GM12891 (cell line): ENCODE measurements at regions not wholly inside any gene's neighbourhood (a gene's known extent, or its start where the extent isn't known, plus 50 kb on each side); places are given as distances from the start of the nearest gene placed in this dataset.
A peak's percentile ranks its signal among the peaks of the same experiment; 100 is the strongest.

Experiments used
- DNase-seq: peaks from one replicate; pipeline ENCODE4 v3.0.0; 2011; ENCODE audit warnings: low spot score; ENCODE audit not compliant: insufficient read length
- FAIRE-seq: peaks from 2 replicates; lab custom pipeline; 2011; peaks lifted over from hg19 to GRCh38; lab: Jason Lieb, UNC
- PAX5 ChIP-seq: IDR thresholded peaks from 2 replicates; pipeline ENCODE4 v1.6.1; 2011; ENCODE audit warnings: low read length, moderate library complexity, mild to moderate bottlenecking; ENCODE audit not compliant: insufficient read depth, severe bottlenecking
- POLR2A ChIP-seq: IDR thresholded peaks from 2 replicates; pipeline ENCODE4 v1.6.1; 2011; ENCODE audit warnings: low read depth, low read length, control low read depth
- POLR2AphosphoS5 ChIP-seq: IDR thresholded peaks from 2 replicates; pipeline ENCODE4 v1.6.1; 2011; ENCODE audit warnings: low read depth, low read length, control low read depth
- POU2F2 ChIP-seq: IDR thresholded peaks from 2 replicates; pipeline ENCODE4 v1.6.1; 2011; ENCODE audit warnings: low read depth, mild to moderate bottlenecking, control low read depth, low read length, moderate library complexity
- SPI1 ChIP-seq: IDR thresholded peaks from 2 replicates; pipeline ENCODE4 v1.6.1; 2011; ENCODE audit warnings: low read depth, low read length, control low read depth
- TAF1 ChIP-seq: IDR thresholded peaks from 2 replicates; pipeline ENCODE4 v1.6.1; 2011; ENCODE audit warnings: low read depth, low read length, control low read depth

DNA sequence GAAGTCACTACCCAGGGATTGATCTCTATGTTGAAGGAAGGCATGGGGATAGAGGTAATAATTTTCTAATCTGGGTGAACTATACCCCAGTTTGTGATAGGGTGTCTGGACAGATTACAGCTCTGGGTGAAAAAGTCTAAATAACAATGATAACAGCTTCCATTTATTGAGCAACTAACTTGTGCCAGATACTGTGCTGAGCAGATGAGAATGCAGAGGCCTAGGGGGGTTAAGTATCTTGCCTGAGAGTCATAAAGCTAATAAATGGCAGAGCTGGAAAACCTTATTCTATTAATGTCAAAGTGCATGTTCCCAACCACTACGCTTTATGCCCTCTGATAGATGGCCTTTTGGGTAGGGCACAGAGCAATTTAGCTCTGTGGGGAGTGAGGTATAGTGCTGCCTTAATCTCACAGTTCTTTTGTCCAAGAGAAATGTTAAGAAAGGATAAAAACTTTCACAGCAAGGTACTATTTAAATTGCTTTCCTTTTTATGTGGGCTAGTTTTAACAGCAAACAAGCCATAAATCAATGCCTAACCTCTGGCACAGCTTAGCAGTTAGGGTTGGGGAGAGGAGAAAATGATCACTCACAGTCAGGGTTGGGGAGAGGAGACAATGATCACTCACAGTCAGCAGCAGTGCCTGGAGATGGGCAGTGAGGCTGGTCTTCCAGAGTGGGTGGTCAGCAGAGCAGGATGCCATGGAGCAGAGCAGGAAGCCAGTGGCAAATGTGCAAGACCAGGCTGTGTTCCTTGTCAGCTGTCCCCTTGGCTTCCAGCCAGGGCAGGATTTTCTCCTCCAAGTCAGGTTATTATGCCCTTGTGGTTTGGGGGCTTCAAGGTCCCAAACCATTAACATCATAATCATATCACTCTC, 187.0 kb downstream of the CARTPT start:
- TF ChIP-seq PAX5 (no peak), POU2F2 (no peak), SPI1 (no peak), TAF1 (no peak), POLR2A (no peak), POLR2AphosphoS5 (no peak)
- no peak for DNase-seq
- no peak for FAIRE-seq

DNA sequence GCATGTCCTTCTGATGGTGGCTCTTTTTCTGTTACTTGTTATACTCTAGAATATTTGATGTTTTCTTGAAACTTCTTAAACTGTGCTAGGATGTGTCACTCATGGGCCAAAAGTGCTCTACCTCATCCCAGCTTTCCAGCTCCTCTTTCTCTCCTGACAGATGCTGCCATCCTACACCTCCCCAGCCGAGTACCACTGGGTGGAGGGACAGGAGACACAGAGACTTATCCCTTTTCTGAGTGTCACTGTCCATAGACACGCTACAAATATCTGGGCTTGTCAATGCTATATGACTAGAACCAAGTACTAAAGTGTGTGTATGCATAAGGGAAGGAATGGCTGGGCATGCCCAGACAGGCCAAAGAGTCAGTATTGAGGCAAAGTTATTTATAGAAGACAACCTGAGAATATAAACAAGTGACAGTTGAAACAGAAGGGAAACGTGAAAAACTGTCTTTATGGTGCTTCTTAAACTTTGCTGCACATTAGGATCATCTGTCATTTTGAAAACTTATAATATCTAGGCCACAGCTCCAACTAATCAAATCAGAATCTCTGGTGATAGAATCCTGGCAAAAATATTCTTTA, 188.0 kb downstream of the CARTPT start:
- FAIRE-seq (no peak), DNase-seq (no peak)
- TF ChIP-seq TAF1 = no peak
- no peak for TF ChIP-seq PAX5
- no peak for TF ChIP-seq POU2F2
- no peak for TF ChIP-seq SPI1
- no peak for TF ChIP-seq POLR2A
- no peak for TF ChIP-seq POLR2AphosphoS5

DNA sequence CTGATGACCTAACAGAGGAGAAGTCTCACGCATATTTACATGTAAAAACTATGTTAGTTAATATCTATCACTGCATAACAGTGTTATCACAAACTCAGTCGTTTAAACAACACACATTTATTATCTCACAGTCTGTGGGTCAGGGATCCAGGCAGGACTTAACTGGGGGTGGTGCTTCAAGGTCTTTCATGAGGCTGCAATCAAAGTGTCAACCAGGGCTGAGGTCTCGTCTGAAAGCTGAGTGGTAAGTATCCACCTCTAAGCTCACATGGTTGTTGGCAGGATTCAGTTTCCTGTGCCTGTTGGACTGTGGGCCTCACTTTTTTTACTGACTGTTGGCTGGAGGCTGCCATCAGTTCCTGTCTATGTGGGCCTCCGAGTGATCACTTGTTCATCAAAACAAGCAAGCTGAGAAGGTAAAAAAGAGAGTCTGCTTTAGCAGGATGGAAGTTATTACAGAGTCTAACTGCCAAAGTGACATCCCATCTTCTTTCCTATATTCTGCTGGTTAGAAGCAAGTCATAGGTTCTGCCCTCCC, 188.6 kb downstream of the CARTPT start:
- no peak for DNase-seq
- FAIRE-seq = no peak
- no peak for TF ChIP-seq POLR2A
- no peak for TF ChIP-seq SPI1
- no peak for TF ChIP-seq POU2F2
- TF ChIP-seq TAF1 = no peak
- TF ChIP-seq PAX5 = no peak
- TF ChIP-seq POLR2AphosphoS5 = no peak

- no peak for DNase-seq
- no peak for FAIRE-seq
- TF ChIP-seq POLR2A = no peak
- TF ChIP-seq TAF1 = no peak
- no peak for TF ChIP-seq POU2F2
- TF ChIP-seq POLR2AphosphoS5 = no peak
- no peak for TF ChIP-seq SPI1
- TF ChIP-seq PAX5 = no peak
These were observed 191.7 kb downstream of the CARTPT start for GRCh38 chr5:71910741-71911140.

DNA sequence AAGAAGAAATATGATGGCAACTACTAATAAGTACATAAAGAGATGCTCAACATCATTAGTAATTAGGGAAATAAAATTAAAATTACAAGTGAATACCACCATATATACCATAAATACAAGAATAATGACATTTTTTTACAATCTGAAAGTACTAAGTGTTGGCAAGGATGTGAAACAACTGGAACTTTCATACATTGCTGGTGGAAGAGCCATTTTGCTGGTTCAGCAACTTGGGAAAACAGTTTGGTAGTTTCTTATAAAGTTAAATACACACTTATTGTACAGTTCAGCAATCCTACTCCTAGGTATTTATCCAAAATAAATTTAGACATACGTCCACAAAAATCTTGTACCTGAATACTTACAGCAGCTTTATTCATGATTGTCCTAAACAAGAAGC, 192.9 kb downstream of the CARTPT start:
- no peak for TF ChIP-seq POU2F2
- no peak for TF ChIP-seq POLR2AphosphoS5
- TF ChIP-seq TAF1 = no peak
- TF ChIP-seq POLR2A = no peak
- no peak for TF ChIP-seq SPI1
- TF ChIP-seq PAX5 = no peak
- FAIRE-seq = no peak
- no peak for DNase-seq

GRCh38 chr5:71914281-71914680, 193.0 kb upstream of the MAP1B start:
- no peak for TF ChIP-seq POLR2AphosphoS5
- TF ChIP-seq PAX5 = no peak
- TF ChIP-seq POU2F2 = no peak
- no peak for TF ChIP-seq SPI1
- DNase-seq (no peak), FAIRE-seq (no peak)

DNA sequence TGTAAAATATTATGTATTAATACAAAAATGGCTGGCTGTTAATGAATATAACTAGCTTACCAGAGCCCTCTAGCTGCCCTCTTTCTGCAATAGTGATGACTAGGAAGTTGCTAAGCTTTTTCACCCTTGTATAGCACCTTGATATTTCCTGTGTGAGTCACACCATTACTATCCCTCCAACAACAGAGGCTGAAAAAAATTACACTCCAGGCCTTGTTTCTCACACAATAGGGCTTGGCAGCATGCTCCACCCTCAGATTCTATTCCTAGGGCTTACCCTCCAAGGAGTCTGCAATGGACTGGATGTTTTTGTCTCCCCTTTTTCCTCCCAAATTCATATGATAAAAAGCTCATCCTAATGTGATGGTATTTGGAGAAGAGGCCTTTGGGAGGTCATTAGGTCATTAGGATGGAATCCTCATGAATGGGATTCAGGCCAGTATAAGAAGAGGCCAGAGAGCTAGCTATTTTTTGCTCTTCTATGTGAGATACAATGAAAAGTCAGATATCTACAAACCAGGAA, 184.6 kb upstream of the MAP1B start:
- DNase-seq (no peak), FAIRE-seq (peak; percentile 23)
- TF ChIP-seq POLR2A (no peak), TAF1 (no peak), POLR2AphosphoS5 (no peak), PAX5 (no peak), SPI1 (no peak), POU2F2 (no peak)

DNA sequence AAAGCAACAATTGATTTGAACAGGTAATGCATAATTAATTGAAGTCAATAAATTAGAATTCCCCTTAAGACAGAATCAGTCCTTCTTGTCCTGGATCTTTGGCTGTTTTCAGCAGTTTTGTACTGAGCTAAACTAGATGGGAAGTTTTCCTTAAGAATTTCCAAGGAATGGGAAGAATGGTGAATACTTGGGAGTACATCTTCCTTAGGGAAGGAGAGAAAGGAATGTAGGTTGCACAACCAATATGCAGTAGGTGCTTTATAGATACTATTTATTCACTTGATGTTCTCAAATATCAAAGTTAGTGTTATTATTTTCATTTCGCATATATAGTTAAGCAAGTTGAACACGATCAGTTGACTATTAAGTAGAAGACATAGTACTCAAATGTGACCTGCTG, 183.5 kb upstream of the MAP1B start:
- FAIRE-seq (no peak), DNase-seq (no peak)
- TF ChIP-seq POU2F2 (no peak), SPI1 (no peak), POLR2A (no peak), POLR2AphosphoS5 (no peak), PAX5 (no peak), TAF1 (no peak)

- TF ChIP-seq POLR2AphosphoS5 (no peak), TAF1 (no peak), PAX5 (no peak), POU2F2 (no peak), SPI1 (no peak), POLR2A (no peak)
- DNase-seq = no peak
- no peak for FAIRE-seq
These were observed 182.9 kb upstream of the MAP1B start for GRCh38 chr5:71924325-71924724.
